HG02588 (cell line): ENCODE measurements at regions not wholly inside any gene's neighbourhood (a gene's known extent, or its start where the extent isn't known, plus 50 kb on each side); places are given as distances from the start of the nearest gene placed in this dataset.

Source experiments
- ATAC-seq: cut with Tn5 transposase; IDR thresholded peaks from one replicate; pipeline ENCODE4 v1.9.1; 2021; ENCODE audit warnings: mild to moderate bottlenecking, moderate library complexity; ENCODE audit not compliant: unreplicated experiment

DNA sequence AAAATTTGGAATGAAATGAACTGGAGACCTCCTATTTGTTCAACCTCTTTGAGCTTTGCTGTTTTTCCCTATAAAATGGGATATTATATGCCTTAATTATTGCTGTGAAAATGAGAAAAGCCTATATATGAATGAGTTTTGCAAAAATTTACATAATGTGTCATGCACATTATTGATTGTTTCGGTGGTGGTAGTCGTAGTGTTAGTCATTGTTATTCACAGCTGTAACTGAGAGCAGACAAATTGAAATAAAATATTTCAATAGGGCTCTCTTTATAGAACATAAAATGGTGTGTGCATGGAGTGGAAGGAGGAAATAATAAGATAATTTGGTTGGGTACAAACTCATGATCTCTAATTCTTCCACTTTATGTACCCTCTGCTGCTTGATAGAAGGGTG lies 153.7 kb upstream of the GADL1 start:
- no peak for ATAC-seq

GRCh38 chr3:31050296-31050695 lies 155.8 kb upstream of the GADL1 start:
- ATAC-seq: no peak

- ATAC-seq: no peak
Measured at GRCh38 chr3:31051226-31051625, 156.8 kb upstream of the GADL1 start.

GRCh38 chr3:31053299-31053698 lies 158.8 kb upstream of the GADL1 start:
- no peak for ATAC-seq

DNA sequence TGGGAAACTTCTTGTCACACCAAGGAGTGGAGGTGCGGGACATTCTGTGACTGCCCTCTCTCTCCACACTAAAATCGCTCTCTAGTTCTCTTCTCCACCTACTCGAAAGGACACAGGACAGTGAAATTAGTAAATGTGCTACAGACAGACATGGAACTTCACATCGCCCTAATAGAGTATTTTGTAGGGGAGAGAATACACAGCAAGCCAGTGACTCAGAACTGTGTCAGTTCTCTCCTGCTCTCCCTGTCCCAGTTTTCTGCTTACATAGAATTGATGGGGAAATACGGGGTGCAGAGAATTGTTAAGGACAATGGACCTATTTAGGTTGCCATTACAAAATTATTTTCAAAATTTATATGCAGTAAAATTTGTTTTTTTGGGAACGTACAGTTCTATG lies 159.6 kb upstream of the GADL1 start:
- no peak for ATAC-seq

DNA sequence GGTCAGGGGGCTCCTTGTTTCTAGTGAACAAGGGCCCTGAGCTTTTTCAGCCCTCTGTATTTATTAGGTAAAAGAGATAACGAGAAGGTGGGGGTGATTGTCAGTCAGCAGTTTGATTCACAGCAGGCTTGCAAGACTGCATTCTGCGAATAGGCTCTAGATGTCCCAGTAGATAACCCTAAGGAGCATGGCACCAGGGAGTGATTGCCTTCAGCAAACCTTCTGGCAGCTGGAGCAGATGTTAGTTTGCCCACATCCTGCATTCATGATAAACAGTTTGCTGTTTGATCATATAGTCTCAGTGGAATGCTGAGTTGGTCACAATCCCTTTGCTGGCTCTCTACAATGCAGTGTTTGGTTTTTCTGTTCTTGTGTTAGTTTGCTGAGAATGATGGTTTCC lies 161.3 kb upstream of the GADL1 start:
- no peak for ATAC-seq

GRCh38 chr3:31057891-31058290 lies 163.4 kb upstream of the GADL1 start:
- no peak for ATAC-seq

GRCh38 chr3:31064021-31064420 lies 169.6 kb upstream of the GADL1 start:
- no peak for ATAC-seq

GRCh38 chr3:31065765-31066164 lies 171.3 kb upstream of the GADL1 start:
- no peak for ATAC-seq

GRCh38 chr3:31067004-31067403 lies 172.5 kb upstream of the GADL1 start:
- ATAC-seq: no peak

DNA sequence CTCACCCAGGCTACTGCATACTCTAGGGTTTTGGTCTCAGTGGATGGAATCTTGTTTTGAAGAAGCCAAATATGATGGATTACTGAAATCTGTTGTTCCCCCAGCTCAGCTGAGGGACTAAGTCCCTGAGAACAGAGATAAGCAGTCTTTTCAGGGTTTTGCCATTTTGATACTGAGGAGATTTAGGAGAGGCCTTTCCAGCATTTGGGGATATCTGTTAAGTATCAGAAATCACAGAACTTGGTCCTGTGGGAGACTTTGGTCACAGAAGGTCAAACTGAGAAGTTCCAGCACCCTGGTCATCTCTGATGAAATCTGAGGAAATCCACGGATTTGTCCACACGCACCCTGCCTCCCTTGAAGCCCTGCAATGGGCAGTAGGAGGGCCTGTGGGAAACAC lies 181.0 kb upstream of the GADL1 start:
- ATAC-seq: no peak

DNA sequence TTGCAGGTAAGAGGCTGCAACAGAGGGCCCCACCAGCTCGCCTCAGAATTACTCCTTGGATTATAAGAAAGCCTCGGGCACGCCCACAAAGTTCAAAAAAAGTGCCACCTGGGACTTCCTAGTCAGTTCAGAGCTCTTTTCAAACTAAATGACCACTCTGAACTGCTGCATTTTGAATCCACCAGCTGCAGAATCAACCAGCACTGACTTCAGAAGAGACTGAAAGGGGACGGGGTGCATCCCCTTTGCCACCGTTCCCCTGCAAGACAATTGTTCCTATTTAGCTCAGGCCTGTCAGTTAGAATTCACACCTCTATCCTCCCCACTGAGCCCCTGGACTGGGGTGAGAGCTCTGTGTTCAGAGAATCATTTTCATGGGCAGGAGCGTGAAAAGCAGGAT lies 181.4 kb upstream of the GADL1 start:
- ATAC-seq: no peak

GRCh38 chr3:31077021-31077601 lies 182.7 kb upstream of the GADL1 start:
- no peak for ATAC-seq

DNA sequence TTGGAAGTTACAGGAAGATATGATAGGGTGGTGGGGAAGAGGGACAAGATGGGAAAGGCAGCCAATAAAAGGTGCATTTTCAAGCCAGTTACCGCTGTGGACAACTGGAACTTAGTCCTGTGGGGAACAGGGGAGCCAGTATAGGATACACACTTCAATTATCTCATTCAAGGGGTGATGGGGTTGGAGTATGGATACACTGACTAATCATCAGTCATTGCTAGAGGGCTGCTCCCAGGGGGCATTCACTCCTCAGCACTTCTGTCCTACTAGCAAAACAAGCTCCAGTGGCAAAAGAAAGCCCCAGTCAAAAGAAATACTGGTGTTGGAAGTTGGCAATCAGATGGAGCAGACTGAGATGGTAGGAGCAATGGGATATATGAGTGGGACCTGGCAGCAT lies 183.4 kb upstream of the GADL1 start:
- ATAC-seq: no peak

DNA sequence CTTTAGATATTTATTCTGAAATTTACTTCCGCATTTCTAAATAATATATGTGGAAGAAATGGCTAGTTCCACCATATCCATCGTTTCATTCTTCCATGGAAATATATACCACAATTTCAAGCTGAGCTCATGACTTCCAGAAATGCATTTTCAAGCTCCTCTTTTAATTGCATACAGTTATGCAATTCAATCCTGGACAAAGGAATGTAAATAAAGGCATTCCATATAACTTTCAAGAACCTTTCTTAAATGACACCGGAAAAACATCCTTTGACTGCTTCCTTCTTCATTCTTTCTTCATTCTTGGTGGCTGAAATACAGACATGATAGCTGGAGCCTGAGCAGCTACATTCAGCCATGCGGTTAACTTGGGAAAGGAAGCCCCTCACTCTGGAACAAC lies 185.2 kb upstream of the GADL1 start:
- no peak for ATAC-seq

GRCh38 chr3:31081018-31081662 lies 186.7 kb upstream of the GADL1 start:
- no peak for ATAC-seq

- no peak for ATAC-seq
Measured at GRCh38 chr3:31086148-31086547, 191.7 kb upstream of the GADL1 start.

- ATAC-seq: no peak
Measured at GRCh38 chr3:31086698-31087097, 192.2 kb upstream of the GADL1 start.

- ATAC-seq: no peak
Measured at GRCh38 chr3:31091748-31092147, 197.3 kb upstream of the GADL1 start.

DNA sequence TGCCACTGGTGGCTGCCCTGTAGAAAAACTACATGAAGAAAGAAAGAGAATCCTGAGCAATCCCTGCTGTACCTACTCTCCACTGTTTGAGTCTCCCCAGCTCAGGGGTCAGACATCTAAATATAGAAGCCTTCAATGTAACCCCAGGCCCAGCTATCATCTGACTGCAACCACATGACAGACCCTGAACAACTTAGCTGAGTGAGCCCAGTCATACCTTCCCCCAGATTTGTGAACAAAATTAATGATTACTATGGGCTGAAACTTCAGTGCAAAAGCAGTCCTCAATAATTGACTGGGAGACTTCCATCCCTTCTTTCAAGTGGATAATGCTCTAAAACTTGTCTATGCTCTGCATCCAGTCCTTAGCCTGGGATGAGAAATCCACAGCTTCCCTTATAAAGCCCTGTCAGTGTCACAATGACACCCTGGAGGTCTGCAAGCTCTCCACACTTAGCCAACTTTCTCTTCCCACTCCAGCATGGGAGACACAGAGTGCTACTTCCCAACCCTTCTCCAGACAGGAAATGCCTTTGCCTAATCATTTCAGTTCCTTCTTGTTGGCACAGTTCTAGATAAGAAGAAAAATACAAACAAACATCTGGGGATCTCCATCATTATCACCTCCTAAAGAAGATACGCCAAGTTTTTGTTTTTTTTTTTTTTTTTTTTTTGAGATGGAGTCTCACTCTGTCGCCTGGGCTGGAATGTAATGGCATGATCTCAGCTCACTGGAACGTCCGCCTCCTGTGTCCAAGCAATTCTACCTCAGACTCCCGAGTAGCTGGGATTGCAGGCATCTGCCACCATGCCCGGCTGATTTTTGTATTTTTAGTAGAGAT lies 198.5 kb upstream of the GADL1 start:
- ATAC-seq: no peak

- no peak for ATAC-seq
Measured at GRCh38 chr3:31093606-31094005, 199.1 kb upstream of the GADL1 start.

DNA sequence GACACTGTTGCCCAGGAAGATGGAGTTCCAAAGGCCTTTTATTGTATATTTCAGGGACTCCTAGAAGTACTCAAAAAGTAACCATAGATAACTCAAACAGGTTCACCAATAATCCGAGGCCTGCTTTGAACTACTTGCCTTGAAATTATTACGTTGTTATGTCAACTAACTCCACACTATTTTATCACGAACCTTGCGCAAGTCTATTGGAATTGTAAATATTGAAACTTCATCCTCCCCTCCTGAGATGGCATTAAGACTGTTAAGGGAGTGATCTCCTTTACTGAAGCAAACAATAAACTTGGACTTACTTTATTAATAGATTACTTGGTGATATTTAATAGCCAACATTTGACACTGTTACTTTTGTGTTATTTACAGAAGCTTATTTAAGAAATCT lies 199.6 kb upstream of the GADL1 start:
- ATAC-seq: no peak
